HG02759 (cell line): ENCODE measurements at regions not wholly inside any gene's neighbourhood (a gene's known extent, or its start where the extent isn't known, plus 50 kb on each side); places are given as distances from the start of the nearest gene placed in this dataset.
"Not testable (repeated sequence)": the region's sequence is repeated elsewhere in the genome, so short reads cannot be mapped to it uniquely, and the experiment has no call there.

Experiments
- ATAC-seq: cut with Tn5 transposase; IDR thresholded peaks from one replicate; pipeline ENCODE4 v1.9.1; 2021; ENCODE audit warnings: mild to moderate bottlenecking, moderate library complexity; ENCODE audit not compliant: unreplicated experiment

DNA sequence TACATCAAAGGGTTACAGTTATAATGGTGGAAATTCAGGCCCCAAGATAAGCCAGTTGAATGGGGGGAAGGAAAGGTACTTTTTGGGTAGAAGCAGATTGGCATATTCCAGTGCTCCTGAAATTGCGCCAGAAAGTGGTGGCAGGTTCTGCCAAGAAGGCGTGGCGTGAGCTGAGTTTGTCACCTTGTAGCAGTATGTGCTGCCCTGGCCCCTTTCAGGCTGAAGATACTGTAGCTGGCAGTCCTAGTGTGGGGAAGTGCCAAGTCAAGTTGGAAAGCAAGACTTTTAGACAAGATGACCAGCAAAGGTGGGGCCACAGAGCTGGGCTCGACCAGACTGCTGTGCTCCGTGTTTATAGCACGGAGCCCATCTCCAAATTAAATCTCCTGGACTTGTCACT is 133.6 kb upstream of the GLRA1 start:
- ATAC-seq, result no peak

DNA sequence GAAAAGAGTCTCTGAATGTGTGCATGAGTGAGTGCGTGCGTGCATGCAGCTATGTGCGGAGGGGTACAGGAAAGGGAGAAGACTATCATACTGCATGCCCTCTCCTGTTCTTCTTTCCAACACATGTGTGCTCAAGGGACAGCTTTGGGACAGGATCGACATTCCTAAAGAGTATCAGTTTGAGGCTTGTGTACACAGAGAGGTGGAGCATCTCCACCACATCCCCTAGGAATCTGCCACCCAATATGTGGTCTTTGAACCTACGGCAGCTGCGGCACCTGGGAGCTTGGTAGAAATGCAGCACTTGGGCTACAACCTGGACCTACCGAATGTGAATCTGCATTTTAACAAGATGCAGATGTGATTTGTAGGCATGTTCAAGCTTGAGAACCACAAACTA is 132.3 kb upstream of the GLRA1 start:
- no peak for ATAC-seq

DNA sequence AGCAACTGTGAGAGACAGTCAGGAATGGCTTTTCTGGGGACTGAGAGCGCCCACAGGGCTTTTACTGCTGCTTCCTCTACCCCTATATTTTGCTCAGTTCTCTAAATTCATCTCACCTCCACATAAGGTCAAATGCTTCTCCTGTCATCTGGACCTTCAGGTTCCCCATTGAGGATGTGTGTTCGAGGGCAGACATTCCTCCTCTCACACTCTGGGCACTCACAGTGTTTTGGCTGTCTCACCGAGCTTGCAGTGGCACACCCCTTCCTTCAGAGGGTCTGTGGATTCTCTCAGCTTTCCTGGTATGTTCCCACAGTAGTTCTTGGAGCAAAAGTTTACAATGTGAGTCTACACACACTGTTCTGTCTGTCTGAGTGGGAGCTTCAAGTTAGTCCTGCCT is 127.8 kb upstream of the GLRA1 start:
- ATAC-seq, result no peak

DNA sequence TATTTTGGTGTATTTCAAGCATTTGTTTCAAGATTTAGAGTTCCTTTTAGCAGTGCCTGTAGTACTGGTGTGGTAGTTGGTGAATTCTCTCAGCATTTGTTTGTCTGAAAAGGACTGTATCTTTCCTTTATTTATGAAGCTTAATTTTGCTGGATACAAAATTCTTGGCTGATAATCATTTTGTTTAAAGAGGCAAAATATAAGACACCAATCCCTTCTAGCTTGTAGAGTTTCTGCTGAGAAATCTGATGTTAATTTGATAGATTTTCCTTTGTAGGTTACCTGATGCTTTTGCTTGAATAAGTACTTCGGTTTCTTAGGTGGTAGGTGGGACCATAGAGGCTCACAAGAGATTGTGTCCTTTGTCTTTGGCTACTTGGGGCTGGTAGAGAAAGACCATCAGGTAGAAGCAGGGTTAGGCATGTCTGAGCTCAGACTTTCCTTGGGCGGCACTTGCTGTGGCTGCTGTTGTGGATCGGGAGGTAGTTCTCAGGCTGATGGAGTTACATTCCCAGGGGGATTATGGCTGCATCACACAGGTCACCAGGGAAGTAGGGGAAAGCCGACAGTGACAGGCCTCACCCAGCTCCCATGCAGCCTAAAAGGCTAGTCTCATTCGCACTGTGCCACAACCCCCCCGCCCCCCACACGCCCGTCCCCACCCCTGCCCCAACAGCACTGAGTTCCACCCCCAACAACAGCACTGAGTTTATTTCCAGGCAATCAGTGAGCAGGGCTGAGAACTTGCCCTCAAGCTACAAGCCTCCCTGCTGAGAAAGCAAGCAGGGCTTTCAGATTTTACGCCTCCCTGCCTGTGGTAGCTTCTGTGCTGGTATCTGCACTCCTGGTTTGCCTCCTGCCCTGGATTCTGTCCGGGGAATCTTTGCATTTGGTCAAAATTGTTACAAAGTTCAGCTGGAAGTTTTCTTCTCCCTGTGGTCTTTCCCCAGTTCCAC is 127.1 kb upstream of the GLRA1 start:
- ATAC-seq, result no peak

DNA sequence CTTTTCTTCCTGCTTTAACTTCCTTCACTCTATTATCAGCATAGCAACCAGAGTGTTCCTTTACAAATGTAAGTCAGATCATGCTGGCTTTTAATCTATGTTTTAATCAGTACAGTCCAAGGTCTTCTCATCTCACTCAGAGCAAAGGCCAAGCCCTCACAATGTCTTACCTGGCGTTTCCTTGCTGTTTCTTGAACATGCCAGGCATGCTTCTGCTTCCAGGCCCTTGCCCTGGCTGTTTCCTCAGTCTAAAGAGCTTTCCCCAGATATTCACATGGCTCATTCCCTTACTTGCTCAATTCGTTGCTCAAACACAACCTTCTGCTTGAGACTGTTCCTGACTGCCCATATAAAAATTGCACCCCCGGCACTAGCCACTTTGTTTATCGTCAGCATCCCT is 121.7 kb upstream of the GLRA1 start:
- ATAC-seq, result no peak

DNA sequence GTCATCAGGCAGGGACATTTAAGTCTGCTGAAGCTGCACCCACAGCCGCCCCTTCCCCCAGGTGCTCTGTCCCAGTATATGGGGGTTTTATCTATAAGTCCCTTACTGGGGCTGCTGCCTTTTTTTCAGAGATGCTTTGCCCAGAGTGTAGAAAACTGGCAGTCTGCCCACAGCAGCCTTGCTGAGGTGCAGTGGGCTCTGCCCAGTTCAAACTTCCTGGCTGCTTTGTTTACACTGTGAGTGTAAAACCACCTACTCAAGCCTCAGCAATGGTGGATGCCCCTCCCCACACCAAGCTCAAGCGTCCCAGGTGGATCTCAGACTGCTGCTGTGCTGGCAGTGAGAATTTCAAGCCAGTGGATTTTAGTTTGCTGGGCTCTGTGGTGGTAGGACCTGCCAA is 114.2 kb upstream of the GLRA1 start:
- not testable (repeated sequence) for ATAC-seq

DNA sequence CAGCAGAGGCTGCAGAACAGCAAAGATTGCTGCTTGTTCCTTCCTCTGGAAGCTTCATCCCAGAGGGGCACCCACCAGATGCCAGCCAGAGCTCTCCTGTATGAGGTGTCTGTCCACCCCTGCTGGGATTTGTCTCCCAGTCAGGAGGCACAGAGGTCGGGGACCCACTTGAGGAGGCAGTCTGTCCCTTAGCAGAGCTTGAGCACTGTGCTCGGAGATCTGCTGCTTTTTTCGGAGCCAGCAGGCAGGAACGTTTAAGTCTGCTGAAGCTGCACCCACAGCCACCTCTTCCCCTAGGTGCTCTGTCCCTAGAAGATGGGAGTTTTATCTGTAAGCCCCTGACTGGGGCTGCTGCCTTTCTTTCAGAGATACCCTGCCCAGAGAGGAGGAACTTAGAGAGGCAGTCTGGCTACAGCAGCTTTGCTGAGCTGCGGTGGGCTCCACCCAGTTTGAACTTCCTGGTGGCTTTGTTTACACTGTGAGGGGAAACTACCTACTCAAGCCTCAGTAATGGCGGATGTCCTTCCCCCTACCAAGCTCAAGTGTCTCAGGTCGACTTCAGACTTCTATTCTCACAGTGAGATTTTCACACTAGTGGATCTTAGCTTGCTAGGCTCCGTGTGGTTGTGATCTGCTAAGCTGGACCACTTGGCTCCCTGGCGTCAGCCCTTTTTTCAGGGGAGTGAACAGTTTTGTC is 101.8 kb upstream of the GLRA1 start:
- not testable (repeated sequence) for ATAC-seq

DNA sequence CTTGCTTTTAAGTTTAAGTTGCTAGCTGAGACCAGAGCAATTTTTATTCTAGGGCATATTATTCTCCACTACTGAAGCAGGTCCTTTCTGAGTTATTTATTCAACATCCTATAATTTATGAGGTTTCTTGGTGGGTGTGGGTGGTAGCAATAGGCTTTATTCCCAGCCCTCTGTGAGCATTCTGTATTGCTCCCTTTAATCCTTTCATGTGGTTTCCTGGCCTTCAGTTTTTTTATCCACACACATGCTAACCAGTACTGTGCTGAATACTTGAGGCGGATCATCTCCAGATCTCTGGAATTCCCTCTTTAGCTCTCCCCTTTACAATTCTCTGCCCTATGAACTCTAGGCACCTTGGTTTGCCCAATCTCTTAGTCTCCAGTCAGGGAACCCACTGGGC is 91.8 kb upstream of the GLRA1 start:
- ATAC-seq, result no peak

DNA sequence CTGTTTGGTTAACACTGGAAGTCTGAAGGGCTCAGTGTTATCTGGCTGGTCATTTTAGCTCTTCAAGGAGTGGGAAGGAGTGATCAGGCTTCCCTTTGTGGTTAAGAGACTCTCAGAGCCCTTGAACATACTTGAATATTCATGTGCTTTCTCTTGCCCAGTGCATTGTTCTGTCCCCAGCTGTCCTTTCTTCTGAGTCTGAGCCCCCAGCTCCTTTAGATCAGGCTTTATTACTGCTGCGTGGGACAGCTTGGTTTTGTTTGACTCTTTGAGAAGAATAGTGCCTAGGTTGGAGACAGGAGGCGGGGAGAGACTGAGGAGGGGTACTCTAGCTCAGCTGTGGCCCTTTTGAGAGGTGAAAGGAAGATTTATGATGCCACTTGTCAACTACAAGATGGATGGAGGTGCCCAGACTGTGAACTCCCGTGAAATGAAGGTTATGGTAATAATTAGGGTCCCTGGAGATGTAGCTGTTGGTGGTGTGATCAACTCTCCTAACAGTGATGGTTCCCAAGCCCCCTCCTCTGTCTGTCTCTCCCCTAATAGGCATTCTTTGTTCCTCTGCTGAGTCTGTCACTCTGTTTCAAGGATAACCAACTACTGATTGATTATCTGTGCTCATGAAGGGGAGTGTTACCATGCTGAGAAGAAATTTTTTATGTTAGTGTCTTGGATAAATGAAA is 83.1 kb upstream of the GLRA1 start:
- no peak for ATAC-seq

DNA sequence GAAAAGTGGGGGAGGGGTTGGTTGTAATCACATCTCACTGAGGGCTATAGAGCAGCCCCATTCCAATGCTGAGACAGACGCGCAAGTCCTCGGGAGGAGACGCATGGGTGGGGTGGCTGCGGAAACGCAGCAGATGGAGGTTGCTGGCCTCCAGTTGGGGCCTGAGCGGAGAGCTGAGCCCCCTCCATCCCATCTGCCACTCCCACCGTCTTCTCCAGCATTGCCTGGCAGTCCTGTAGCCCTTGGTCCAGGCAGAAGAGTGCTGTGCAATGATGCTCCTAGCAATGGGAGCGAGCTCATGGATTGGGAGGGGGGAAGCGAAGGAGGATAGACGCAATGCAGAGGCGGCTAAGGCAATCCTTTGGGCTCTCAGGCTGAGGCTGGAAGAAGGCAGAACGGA is 79.4 kb upstream of the GLRA1 start:
- no peak for ATAC-seq
